Tibial nerve (tissue), 4 donors: ENCODE measurements at regions not wholly inside any gene's neighbourhood (a gene's known extent, or its start where the extent isn't known, plus 50 kb on each side); places are given as distances from the start of the nearest gene placed in this dataset.

Experiments used
- DNase-seq, 2 donors: peaks; one replicate each; pipeline ENCODE4 v3.0.0-alpha.2; 2019; ENCODE audit warnings: low spot score in 2 of 2
- H3K27ac ChIP-seq, 4 donors: fragments of 200-600 bp; sonication (generic) in 3 of 4; one replicate each; pipeline ENCODE4 v1.5.1; 2017 to 2019; ENCODE audit warnings: mild to moderate bottlenecking in 1 of 4
- H3K27me3 ChIP-seq, 2 donors: fragments of 200-600 bp; sonication (generic) in 1 of 2; one replicate each; pipeline versions ENCODE4 v1.5.1 to v1.6.0; 2017 to 2019
- H3K36me3 ChIP-seq, 3 donors: fragments of 200-600 bp; sonication (generic); one replicate each; pipeline ENCODE4 v1.5.1; 2018 to 2019
- H3K4me1 ChIP-seq, 4 donors: fragments of 200-600 bp; sonication (generic) in 3 of 4; one replicate each; pipeline ENCODE4 v1.5.1; 2017 to 2019
- H3K4me3 ChIP-seq, 4 donors: fragments of 200-600 bp; sonication (generic) in 3 of 4; one replicate each; pipeline ENCODE4 v1.5.1; 2017 to 2019; ENCODE audit warnings: mild to moderate bottlenecking in 1 of 4, moderate library complexity in 1 of 4
- H3K9me3 ChIP-seq, 4 donors: fragments of 200-600 bp; sonication (generic) in 3 of 4; one replicate each; pipeline ENCODE4 v1.5.1; 2017 to 2019
- CTCF ChIP-seq, 5 experiments: fragments of 200-600 bp in 3 of 5; fragments of 450-650 bp in 2 of 5; sonication (generic) in 3 of 5; IDR thresholded peaks; one replicate each; pipeline ENCODE4 v1.5.1; 2016 to 2019; ENCODE audit warnings: antibody characterized with exemption in 5 of 5, mild to moderate bottlenecking in 3 of 5, moderate library complexity in 2 of 5
- EP300 ChIP-seq, 2 donors: sonication (generic); formaldehyde crosslinking; IDR thresholded peaks; one replicate each; pipeline ENCODE4 v1.6.1; 2017; ENCODE audit warnings: antibody characterized with exemption in 2 of 2, mild to moderate bottlenecking in 1 of 2
- POLR2A ChIP-seq, 2 donors: fragments of 450-650 bp; IDR thresholded peaks; one replicate each; pipeline ENCODE4 v1.6.1; 2017; ENCODE audit warnings: antibody characterized with exemption in 2 of 2, mild to moderate bottlenecking in 2 of 2, moderate library complexity in 2 of 2
- WGBS, 2 donors: methylation state at CpG; one replicate each; pipeline ENCODE4 v1.1.5; 2018; 5-methylcytosine and 5-hydroxymethylcytosine counted together

- TF ChIP-seq EP300 (IDR thresholded peaks at IDR 0.05) (no peak), POLR2A (IDR thresholded peaks at IDR 0.05) (no peak), CTCF (IDR thresholded peaks at IDR 0.05) (no peak)
- no peaks in the 10 kb centered on the region for H3K27me3 ChIP-seq
- no peaks in the 10 kb centered on the region for H3K9me3 ChIP-seq
- H3K4me1 ChIP-seq: peaks cover 0 to 35% (median 0%) of the 10 kb centered on the region in 4 donors
- no peak overlapping the region for H3K4me3 ChIP-seq
- DNase-seq: no peak
- no peaks in the 10 kb centered on the region for H3K36me3 ChIP-seq
- H3K27ac ChIP-seq: no peak overlapping the region
Observed at GRCh38 chr5:158410976-158411375, 552.0 kb upstream of the CLINT1 start.

- no peak for TF ChIP-seq CTCF (IDR thresholded peaks at IDR 0.05)
- no peak for TF ChIP-seq POLR2A (IDR thresholded peaks at IDR 0.05)
- no peak for TF ChIP-seq EP300 (IDR thresholded peaks at IDR 0.05)
- no peak for DNase-seq
- Histone ChIP-seq H3K4me1 (peaks cover 0 to 23% (median 0%) of the 10 kb centered on the region in 4 donors), H3K27ac (no peak overlapping the region), H3K36me3 (no peaks in the 10 kb centered on the region), H3K27me3 (no peaks in the 10 kb centered on the region), H3K4me3 (no peak overlapping the region), H3K9me3 (peaks cover 0 to 1% (median 0%) of the 10 kb centered on the region in 4 donors)
Observed at GRCh38 chr5:158409507-158409906, 550.6 kb upstream of the CLINT1 start.

- peaks cover 0 to 18% (median 0%) of the 10 kb centered on the region in 4 donors for H3K9me3 ChIP-seq
- H3K27me3 ChIP-seq: no peaks in the 10 kb centered on the region
- no peak overlapping the region for H3K4me3 ChIP-seq
- H3K27ac ChIP-seq: no peak overlapping the region
- H3K4me1 ChIP-seq: peaks cover 0 to 11% (median 0%) of the 10 kb centered on the region in 4 donors
- TF ChIP-seq POLR2A (IDR thresholded peaks at IDR 0.05): no peak
- no peak for TF ChIP-seq CTCF (IDR thresholded peaks at IDR 0.05)
- no peak for TF ChIP-seq EP300 (IDR thresholded peaks at IDR 0.05)
- H3K36me3 ChIP-seq: no peaks in the 10 kb centered on the region
- DNase-seq: no peak
Observed at GRCh38 chr5:158407824-158408195, 548.9 kb upstream of the CLINT1 start.

GRCh38 chr5:158406884-158407823, 548.2 kb upstream of the CLINT1 start:
- TF ChIP-seq EP300 (IDR thresholded peaks at IDR 0.05) (no peak), POLR2A (IDR thresholded peaks at IDR 0.05) (no peak), CTCF (IDR thresholded peaks at IDR 0.05) (no peak)
- no peaks in the 10 kb centered on the region for H3K36me3 ChIP-seq
- no peak overlapping the region for H3K27ac ChIP-seq
- H3K27me3 ChIP-seq: no peaks in the 10 kb centered on the region
- H3K9me3 ChIP-seq: peaks cover 0 to 21% (median 0%) of the 10 kb centered on the region in 4 donors
- WGBS, 2 donors: 66 to 90% methylated on average over 4 of the region's 4 CpGs
- H3K4me1 ChIP-seq: peaks cover 0 to 11% (median 0%) of the 10 kb centered on the region in 4 donors
- no peak for DNase-seq
- no peak overlapping the region for H3K4me3 ChIP-seq

GRCh38 chr5:158398360-158399201, 539.6 kb upstream of the CLINT1 start:
- H3K4me3 ChIP-seq: no peak overlapping the region
- DNase-seq: no peak
- H3K27me3 ChIP-seq: no peaks in the 10 kb centered on the region
- H3K9me3 ChIP-seq: peaks cover 0 to 11% (median 0%) of the 10 kb centered on the region in 4 donors
- no peak overlapping the region for H3K27ac ChIP-seq
- TF ChIP-seq POLR2A (IDR thresholded peaks at IDR 0.05) (no peak), EP300 (IDR thresholded peaks at IDR 0.05) (no peak), CTCF (IDR thresholded peaks at IDR 0.05) (no peak)
- H3K4me1 ChIP-seq: no peaks in the 10 kb centered on the region
- WGBS, 2 donors: 62 to 64% methylated on average over 6 of the region's 6 CpGs
- H3K36me3 ChIP-seq: no peaks in the 10 kb centered on the region
